OCI-LY1 (cell line): ENCODE measurements at regions not wholly inside any gene's neighbourhood (a gene's known extent, or its start where the extent isn't known, plus 50 kb on each side); places are given as distances from the start of the nearest gene placed in this dataset.

Experiments
- CTCF ChIP-seq: fragments of 200-600 bp; sonication (generic), shearing (Covaris generic); IDR thresholded peaks from 2 replicates; pipeline ENCODE4 v1.5.1; 2017; ENCODE audit warnings: mild to moderate bottlenecking, antibody characterized with exemption, low read length, moderate library complexity, mixed read lengths
- EZH2 ChIP-seq: fragments of 200-600 bp; sonication (generic), shearing (Covaris generic); IDR thresholded peaks from 2 replicates; pipeline ENCODE4 v1.8.0; 2017; ENCODE audit warnings: borderline replicate concordance, mixed run types, mild to moderate bottlenecking, antibody characterized with exemption, low read length, moderate library complexity, mixed read lengths

GRCh38 chr10:57982091-57982490, 285.6 kb downstream of the IPMK start:
- TF ChIP-seq CTCF, result no peak
- no peak for TF ChIP-seq EZH2
